Neuronal stem cell (in vitro differentiated cells): ENCODE measurements at regions not wholly inside any gene's neighbourhood (a gene's known extent, or its start where the extent isn't known, plus 50 kb on each side); places are given as distances from the start of the nearest gene placed in this dataset.

ENCODE experiments used
- DNase-seq: peaks from one replicate; pipeline ENCODE4 v3.0.0-alpha.2; 2013; ENCODE audit warnings: low spot score
- H2AFZ ChIP-seq: one replicate; pipeline ENCODE4 v1.6.1; 2013; ENCODE audit warnings: mild to moderate bottlenecking, low read length, inconsistent platforms
- H2AK5ac ChIP-seq: 2 replicates; pipeline ENCODE4 v1.6.1; 2013; ENCODE audit warnings: low read depth, mild to moderate bottlenecking, inconsistent platforms, low read length, moderate library complexity, mixed read lengths
- H2BK120ac ChIP-seq: 2 replicates; pipeline ENCODE4 v1.6.1; 2013; ENCODE audit warnings: low read depth, mild to moderate bottlenecking, inconsistent platforms, low read length, moderate library complexity, mixed read lengths
- H2BK12ac ChIP-seq: one replicate; pipeline ENCODE4 v1.6.1; 2013; ENCODE audit warnings: low read length, inconsistent platforms
- H2BK15ac ChIP-seq: 2 replicates; pipeline ENCODE4 v1.6.1; 2013; ENCODE audit warnings: mild to moderate bottlenecking, low read length, inconsistent platforms, mixed read lengths
- H2BK5ac ChIP-seq: one replicate; pipeline ENCODE4 v1.6.1; 2013; ENCODE audit warnings: inconsistent platforms, mild to moderate bottlenecking, low read length, moderate library complexity
- H3K14ac ChIP-seq: one replicate; pipeline ENCODE4 v1.6.1; 2013; ENCODE audit warnings: low read length, inconsistent platforms
- H3K18ac ChIP-seq: 2 replicates; pipeline ENCODE4 v1.6.1; 2013; ENCODE audit warnings: low read length, inconsistent platforms
- H3K23ac ChIP-seq: 2 replicates; pipeline ENCODE4 v1.6.1; 2013; ENCODE audit warnings: low read depth, mild to moderate bottlenecking, mixed read lengths, low read length, inconsistent platforms; ENCODE audit not compliant: poor library complexity
- H3K27ac ChIP-seq: replicated peaks from 3 replicates; pipeline ENCODE4 v1.5.1; 2013; ENCODE audit warnings: low read length, inconsistent platforms
- H3K27me3 ChIP-seq, 3 experiments: 2 replicates each; pipeline ENCODE4 v1.6.1; 2013; ENCODE audit warnings: low read length in 3 of 3, mild to moderate bottlenecking in 2 of 3, inconsistent platforms in 1 of 3, low read depth in 1 of 3, mixed read lengths in 1 of 3, moderate library complexity in 1 of 3; ENCODE audit not compliant: control insufficient read depth in 3 of 3, insufficient read depth in 3 of 3
- H3K36me3 ChIP-seq, 2 donors: replicated peaks in 1 of 2; 2 replicates each; pipeline ENCODE4 v1.6.1; 2013; ENCODE audit warnings: low read length in 2 of 2; ENCODE audit not compliant: control insufficient read depth in 2 of 2, insufficient read depth in 2 of 2
- H3K4ac ChIP-seq: 2 replicates; pipeline ENCODE4 v1.6.1; 2013; ENCODE audit warnings: inconsistent platforms, mild to moderate bottlenecking, low read length, moderate library complexity
- H3K4me1 ChIP-seq, 2 donors: 1 replicate in 1 of 2; 2 replicates in 1 of 2; pipeline ENCODE4 v1.6.1; 2013; ENCODE audit warnings: low read length in 2 of 2, low read depth in 1 of 2; ENCODE audit not compliant: control insufficient read depth in 2 of 2, insufficient read depth in 1 of 2
- H3K4me2 ChIP-seq: one replicate; pipeline ENCODE4 v1.6.1; 2013; ENCODE audit warnings: mild to moderate bottlenecking, low read length, inconsistent platforms; ENCODE audit not compliant: insufficient read depth, poor library complexity, severe bottlenecking
- H3K4me3 ChIP-seq, 2 donors: 2 replicates each; pipeline ENCODE4 v1.5.1; 2013; ENCODE audit warnings: low read length in 2 of 2, mild to moderate bottlenecking in 2 of 2, inconsistent platforms in 1 of 2, moderate library complexity in 1 of 2
- H3K79me1 ChIP-seq: one replicate; pipeline ENCODE4 v1.6.1; 2013; ENCODE audit warnings: low read depth, mild to moderate bottlenecking, inconsistent platforms, low read length, moderate library complexity
- H3K9ac ChIP-seq: one replicate; pipeline ENCODE4 v1.6.1; 2013; ENCODE audit warnings: mild to moderate bottlenecking, low read depth, low read length, inconsistent platforms; ENCODE audit not compliant: poor library complexity
- H3K9me3 ChIP-seq, 2 donors: replicated peaks in 1 of 2; 2 replicates each; pipeline versions ENCODE3 to v1.6.1; 2013; ENCODE audit warnings: low read length in 2 of 2, mild to moderate bottlenecking in 2 of 2, inconsistent platforms in 1 of 2, low read depth in 1 of 2, mixed read lengths in 1 of 2, moderate library complexity in 1 of 2; ENCODE audit not compliant: control insufficient read depth in 2 of 2, insufficient read depth in 1 of 2
- H4K8ac ChIP-seq: one replicate; pipeline ENCODE4 v1.6.1; 2013; ENCODE audit warnings: low read depth, mild to moderate bottlenecking, inconsistent platforms, low read length, moderate library complexity
- H4K91ac ChIP-seq: one replicate; pipeline ENCODE4 v1.6.1; 2013; ENCODE audit warnings: low read length, low read depth, mild to moderate bottlenecking, inconsistent platforms; ENCODE audit not compliant: poor library complexity
- WGBS, 2 donors: extraction: QIAGEN DNeasy Blood & Tissue Kit; methylation state at CpG; one replicate each; pipeline ENCODE4 v1.1.7; 2013; ENCODE audit warnings: missing lambda C conversion rate in 2 of 2, mixed read lengths in 1 of 2; ENCODE audit not compliant: insufficient read length in 2 of 2, insufficient replicate concordance in 1 of 2; ENCODE audit errors: extremely low coverage in 2 of 2; 5-methylcytosine and 5-hydroxymethylcytosine counted together

DNA sequence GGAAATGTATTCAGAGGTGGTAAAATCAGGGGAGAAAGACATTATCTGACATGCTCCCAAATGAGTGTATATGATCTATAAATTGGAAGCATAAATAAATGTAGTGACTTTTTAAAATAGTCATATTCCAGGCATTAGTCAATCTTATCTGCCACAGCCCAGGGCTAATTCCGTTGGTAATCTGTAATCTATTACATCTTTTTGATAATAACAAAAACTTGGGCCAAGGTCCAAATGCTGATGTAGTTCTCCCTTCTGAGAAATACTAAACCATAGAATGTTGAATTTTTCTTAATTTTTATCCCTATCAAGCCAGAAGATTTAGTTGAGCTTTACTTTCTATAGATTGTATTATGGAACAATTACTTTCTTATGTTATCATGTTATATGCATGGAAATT lies 1279.8 kb downstream of the EPHA7 start:
- Histone ChIP-seq H3K4me3 (no peak overlapping the region), H3K27ac (no peak overlapping the region), H3K9me3 (no peaks in the 10 kb centered on the region), H3K27me3 (no peaks in the 10 kb centered on the region), H4K91ac (no peak overlapping the region), H2AFZ (no peak overlapping the region), H2BK5ac (no peak overlapping the region), H3K4ac (no peak overlapping the region), H2BK15ac (no peak overlapping the region), H2BK120ac (no peak overlapping the region), H3K36me3 (no peaks in the 10 kb centered on the region), H3K79me1 (no peaks in the 10 kb centered on the region), H3K14ac (no peak overlapping the region), H3K18ac (no peak overlapping the region), H2AK5ac (no peak overlapping the region), H4K8ac (no peak overlapping the region), H3K9ac (no peak overlapping the region), H3K4me2 (no peak overlapping the region), H3K4me1 (no peaks in the 10 kb centered on the region), H2BK12ac (no peak overlapping the region), H3K23ac (no peak overlapping the region)
- WGBS, 2 donors = no CpG with 5 or more reads among the region's 1 CpG
- DNase-seq = no peak

GRCh38 chr6:92132957-92133356 lies 1286.4 kb downstream of the EPHA7 start:
- no peak overlapping the region for H2BK15ac ChIP-seq
- H2BK120ac ChIP-seq = no peak overlapping the region
- H3K4me1 ChIP-seq = no peaks in the 10 kb centered on the region
- H3K18ac ChIP-seq = no peak overlapping the region
- no peaks in the 10 kb centered on the region for H3K36me3 ChIP-seq
- H2AFZ ChIP-seq = no peak overlapping the region
- H3K79me1 ChIP-seq = no peaks in the 10 kb centered on the region
- no peak overlapping the region for H2AK5ac ChIP-seq
- no peaks in the 10 kb centered on the region for H3K27me3 ChIP-seq
- no peak overlapping the region for H2BK5ac ChIP-seq
- H3K9ac ChIP-seq = no peak overlapping the region
- no peak overlapping the region for H2BK12ac ChIP-seq
- H3K4me2 ChIP-seq = no peak overlapping the region
- H3K9me3 ChIP-seq = no peaks in the 10 kb centered on the region
- no peak overlapping the region for H3K4me3 ChIP-seq
- no peak overlapping the region for H3K23ac ChIP-seq
- H3K14ac ChIP-seq = no peak overlapping the region
- WGBS, 2 donors = no CpG with 5 or more reads among the region's 2 CpGs
- H3K4ac ChIP-seq = no peak overlapping the region
- DNase-seq = no peak
- H4K8ac ChIP-seq = no peak overlapping the region
- H3K27ac ChIP-seq = no peak overlapping the region
- no peak overlapping the region for H4K91ac ChIP-seq

DNA sequence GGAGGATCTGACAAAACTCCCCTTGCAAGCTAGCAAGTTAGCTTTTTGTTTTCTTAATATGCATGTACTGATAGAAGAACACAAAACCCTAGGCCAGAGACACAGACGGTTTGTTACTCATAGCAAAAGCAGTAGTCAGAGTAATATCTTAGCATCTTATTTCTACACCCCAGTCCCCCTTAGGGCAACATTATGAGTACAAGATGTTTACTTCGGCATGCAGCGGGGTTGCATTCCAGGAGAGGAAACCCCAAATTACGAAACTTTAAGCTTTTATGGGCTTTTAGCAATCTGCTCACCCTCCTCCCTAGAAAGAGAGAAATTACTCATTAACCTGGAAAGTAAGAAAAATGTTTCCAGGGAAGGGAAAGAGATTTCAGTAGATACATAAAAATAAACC lies 1286.9 kb downstream of the EPHA7 start:
- H2BK15ac ChIP-seq = no peak overlapping the region
- H3K27me3 ChIP-seq = no peaks in the 10 kb centered on the region
- no peak overlapping the region for H3K4me2 ChIP-seq
- no peaks in the 10 kb centered on the region for H3K4me1 ChIP-seq
- H3K4ac ChIP-seq = no peak overlapping the region
- DNase-seq = no peak
- H2AK5ac ChIP-seq = no peak overlapping the region
- H3K18ac ChIP-seq = no peak overlapping the region
- H3K27ac ChIP-seq = no peak overlapping the region
- H3K9ac ChIP-seq = no peak overlapping the region
- H3K36me3 ChIP-seq = no peaks in the 10 kb centered on the region
- no peaks in the 10 kb centered on the region for H3K9me3 ChIP-seq
- H4K8ac ChIP-seq = no peak overlapping the region
- H2BK12ac ChIP-seq = no peak overlapping the region
- no peak overlapping the region for H4K91ac ChIP-seq
- no peak overlapping the region for H2BK5ac ChIP-seq
- no peak overlapping the region for H2BK120ac ChIP-seq
- no peak overlapping the region for H3K23ac ChIP-seq
- no peak overlapping the region for H3K14ac ChIP-seq
- no CpG with 5 or more reads among the region's 4 CpGs for WGBS, 2 donors
- H2AFZ ChIP-seq = no peak overlapping the region
- H3K4me3 ChIP-seq = no peak overlapping the region
- H3K79me1 ChIP-seq = no peaks in the 10 kb centered on the region

GRCh38 chr6:92130944-92131343 lies 1288.4 kb downstream of the EPHA7 start:
- Histone ChIP-seq H2BK120ac (no peak overlapping the region), H3K4me3 (no peak overlapping the region), H3K23ac (no peak overlapping the region), H4K8ac (no peak overlapping the region), H3K9me3 (no peaks in the 10 kb centered on the region), H2BK15ac (no peak overlapping the region), H3K9ac (no peak overlapping the region), H2BK12ac (no peak overlapping the region), H3K4ac (no peak overlapping the region), H3K4me2 (no peak overlapping the region), H3K18ac (no peak overlapping the region), H2AFZ (no peak overlapping the region), H3K4me1 (no peaks in the 10 kb centered on the region), H2BK5ac (no peak overlapping the region), H2AK5ac (no peak overlapping the region), H4K91ac (no peak overlapping the region), H3K27ac (no peak overlapping the region), H3K27me3 (no peaks in the 10 kb centered on the region), H3K79me1 (no peaks in the 10 kb centered on the region), H3K14ac (no peak overlapping the region), H3K36me3 (no peaks in the 10 kb centered on the region)
- DNase-seq = no peak
- no CpG with 5 or more reads among the region's 2 CpGs for WGBS, 2 donors
